GM10266 (cell line): ENCODE measurements at regions not wholly inside any gene's neighbourhood (a gene's known extent, or its start where the extent isn't known, plus 50 kb on each side); places are given as distances from the start of the nearest gene placed in this dataset.

Experiments used
- DNase-seq: peaks from one replicate; pipeline ENCODE4 v3.0.0; 2012; ENCODE audit errors: extremely low spot score
- TF ChIP-seq, protein P1 (sequence below): IDR thresholded peaks from 2 replicates; pipeline ENCODE4 v1.5.1; 2012; ENCODE audit warnings: mild to moderate bottlenecking, low read depth; ENCODE audit not compliant: control insufficient read depth, insufficient read depth; ENCODE audit errors: missing control alignments

DNA sequence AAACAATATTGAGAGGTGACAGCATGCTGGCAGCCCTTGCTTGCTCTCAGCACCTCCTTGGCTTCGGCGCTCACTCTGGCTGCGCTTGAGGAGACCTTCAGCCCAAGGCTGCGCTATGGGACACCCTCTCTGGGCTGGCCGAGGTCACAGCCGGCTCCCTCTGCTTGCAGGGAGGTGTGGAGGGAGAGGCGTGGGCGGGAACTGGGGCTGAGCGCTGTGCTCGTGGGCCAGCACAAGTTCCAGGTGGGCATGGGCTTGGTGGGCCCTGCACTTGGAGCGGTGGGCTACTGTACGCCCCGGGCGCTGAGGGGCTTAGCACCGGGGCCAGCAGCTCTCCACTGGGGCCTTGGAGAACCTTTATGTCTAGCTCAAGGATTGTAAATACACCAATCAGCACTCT, 1613.8 kb upstream of the IGFBP7 start:
- no peak for DNase-seq
- TF ChIP-seq, protein P1, sequence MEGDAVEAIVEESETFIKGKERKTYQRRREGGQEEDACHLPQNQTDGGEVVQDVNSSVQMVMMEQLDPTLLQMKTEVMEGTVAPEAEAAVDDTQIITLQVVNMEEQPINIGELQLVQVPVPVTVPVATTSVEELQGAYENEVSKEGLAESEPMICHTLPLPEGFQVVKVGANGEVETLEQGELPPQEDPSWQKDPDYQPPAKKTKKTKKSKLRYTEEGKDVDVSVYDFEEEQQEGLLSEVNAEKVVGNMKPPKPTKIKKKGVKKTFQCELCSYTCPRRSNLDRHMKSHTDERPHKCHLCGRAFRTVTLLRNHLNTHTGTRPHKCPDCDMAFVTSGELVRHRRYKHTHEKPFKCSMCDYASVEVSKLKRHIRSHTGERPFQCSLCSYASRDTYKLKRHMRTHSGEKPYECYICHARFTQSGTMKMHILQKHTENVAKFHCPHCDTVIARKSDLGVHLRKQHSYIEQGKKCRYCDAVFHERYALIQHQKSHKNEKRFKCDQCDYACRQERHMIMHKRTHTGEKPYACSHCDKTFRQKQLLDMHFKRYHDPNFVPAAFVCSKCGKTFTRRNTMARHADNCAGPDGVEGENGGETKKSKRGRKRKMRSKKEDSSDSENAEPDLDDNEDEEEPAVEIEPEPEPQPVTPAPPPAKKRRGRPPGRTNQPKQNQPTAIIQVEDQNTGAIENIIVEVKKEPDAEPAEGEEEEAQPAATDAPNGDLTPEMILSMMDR = no peak

DNA sequence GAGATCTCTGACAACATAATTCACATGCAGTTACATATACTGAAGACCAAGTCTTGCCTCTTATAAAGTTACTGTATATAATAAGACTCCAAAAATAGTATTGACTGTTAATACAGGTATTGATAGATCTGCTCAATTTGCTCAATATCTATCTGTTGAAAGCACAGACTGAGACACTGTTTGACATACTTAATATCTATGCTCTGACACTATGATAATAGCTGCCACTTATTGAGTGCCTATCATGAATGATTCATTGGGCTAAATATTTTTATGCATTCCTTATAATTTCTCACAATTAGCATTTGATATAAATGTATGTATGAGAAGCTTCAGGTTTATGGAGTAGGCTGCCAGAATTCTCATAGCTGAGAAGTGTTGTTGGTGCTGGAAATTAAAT, 1600.9 kb upstream of the IGFBP7 start:
- DNase-seq = no peak
- TF ChIP-seq, protein P1 = no peak

DNA sequence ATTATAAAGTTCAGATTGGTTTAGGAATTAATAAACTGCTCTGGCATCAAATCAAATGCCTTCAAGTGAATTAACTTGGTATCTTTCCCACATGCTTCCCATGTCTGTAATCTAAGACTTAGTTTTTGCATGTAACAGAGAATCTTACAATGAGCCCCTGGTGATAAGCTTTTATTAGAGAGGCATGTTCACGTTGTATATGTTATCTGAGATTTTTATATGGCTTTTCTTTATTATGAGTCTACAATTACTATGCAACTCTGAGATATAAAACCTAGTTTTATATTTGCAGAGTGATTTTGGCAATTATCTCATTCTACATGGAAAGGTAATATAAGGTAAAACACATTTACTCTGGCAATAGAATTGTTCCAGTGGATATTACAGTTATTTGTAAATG, 1578.4 kb upstream of the IGFBP7 start:
- no peak for DNase-seq
- TF ChIP-seq, protein P1 = no peak

DNA sequence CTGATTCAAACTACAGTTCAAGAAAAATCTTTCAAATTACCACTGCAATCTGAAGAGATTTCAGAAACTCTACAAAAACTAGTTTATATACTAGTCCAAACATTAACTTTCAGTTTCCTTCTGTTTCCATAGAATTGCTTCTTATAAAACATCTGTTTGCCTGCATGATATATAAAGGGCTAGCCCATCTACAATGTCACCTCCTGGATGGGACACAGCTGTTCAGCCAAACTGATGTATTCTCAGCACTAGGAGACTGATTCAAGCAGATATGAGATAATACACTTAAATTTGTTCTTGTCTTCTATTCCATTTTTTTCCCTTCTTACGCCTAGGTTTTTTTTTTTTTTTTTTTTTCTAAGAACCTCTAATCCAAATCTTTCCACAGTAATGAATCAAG, 1569.7 kb upstream of the IGFBP7 start:
- TF ChIP-seq, protein P1 = no peak
- no peak for DNase-seq

DNA sequence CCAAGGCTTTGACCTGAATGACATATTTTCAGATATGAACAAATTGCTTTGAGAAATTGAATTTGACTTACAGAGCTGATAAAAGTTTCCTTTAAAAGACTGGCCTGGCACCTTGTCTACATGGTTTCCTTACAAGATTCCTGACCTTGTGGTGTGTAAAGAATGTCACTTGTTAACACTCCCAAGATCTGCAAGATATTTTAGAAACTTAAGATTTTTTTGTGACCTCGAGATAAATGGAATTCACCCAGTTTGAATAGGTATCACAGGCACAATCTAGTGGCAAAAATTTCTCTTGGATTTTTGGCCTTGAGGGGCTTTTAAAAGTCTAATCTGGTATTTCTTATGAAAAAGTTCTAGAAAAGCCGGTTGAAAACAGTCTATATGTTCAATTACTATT, 1568.9 kb upstream of the IGFBP7 start:
- DNase-seq = no peak
- TF ChIP-seq, protein P1 = no peak

DNA sequence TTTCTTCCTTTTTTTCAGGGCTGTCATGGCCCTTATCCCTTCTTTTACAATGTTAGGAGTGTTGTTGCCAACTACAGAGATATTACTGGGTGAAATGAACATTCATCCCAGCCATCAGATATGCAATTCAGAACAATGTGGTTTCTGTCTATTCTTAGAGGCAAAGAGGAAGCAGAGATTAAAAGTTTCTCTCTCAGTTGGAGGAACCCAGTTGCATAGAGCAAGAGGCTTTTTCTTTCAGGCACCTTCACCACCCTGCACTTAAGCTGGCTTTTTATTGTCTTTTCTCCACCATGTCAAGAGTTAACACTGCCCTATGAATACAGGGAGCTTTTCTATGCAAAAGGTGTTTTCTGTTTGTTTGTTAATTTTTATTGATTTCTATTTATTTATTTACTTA, 1559.6 kb upstream of the IGFBP7 start:
- DNase-seq = no peak
- TF ChIP-seq, protein P1 = no peak

DNA sequence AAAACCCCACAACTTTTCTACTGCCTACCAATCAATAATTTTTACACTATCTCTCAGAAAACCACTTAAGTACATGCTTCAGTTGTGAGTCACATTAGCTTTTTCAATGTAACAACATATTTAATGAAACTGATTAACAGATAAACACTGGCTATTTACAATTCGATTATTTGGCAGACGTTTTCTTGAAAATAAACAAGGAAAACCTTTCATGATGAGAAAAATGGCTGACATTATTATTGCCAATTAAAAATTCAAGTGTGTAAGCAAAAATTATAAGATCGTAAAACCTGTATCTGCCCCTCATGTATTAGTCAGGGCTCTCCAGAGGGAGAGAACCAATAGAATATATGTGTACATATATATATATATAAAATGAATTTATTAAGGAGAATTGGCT, 1555.5 kb upstream of the IGFBP7 start:
- no peak for DNase-seq
- TF ChIP-seq, protein P1 = no peak
